NCI-H446 (cell line): ENCODE measurements at regions not wholly inside any gene's neighbourhood (a gene's known extent, or its start where the extent isn't known, plus 50 kb on each side); places are given as distances from the start of the nearest gene placed in this dataset.
A peak's percentile ranks its signal among the peaks of the same experiment; 100 is the strongest.
"Not testable (repeated sequence)": the region's sequence is repeated elsewhere in the genome, so short reads cannot be mapped to it uniquely, and the experiment has no call there.

Experiments used
- DNase-seq, 2 experiments: peaks; one replicate each; lab custom pipeline; 2025; lab: John Stamatoyannopoulos, UW

DNA sequence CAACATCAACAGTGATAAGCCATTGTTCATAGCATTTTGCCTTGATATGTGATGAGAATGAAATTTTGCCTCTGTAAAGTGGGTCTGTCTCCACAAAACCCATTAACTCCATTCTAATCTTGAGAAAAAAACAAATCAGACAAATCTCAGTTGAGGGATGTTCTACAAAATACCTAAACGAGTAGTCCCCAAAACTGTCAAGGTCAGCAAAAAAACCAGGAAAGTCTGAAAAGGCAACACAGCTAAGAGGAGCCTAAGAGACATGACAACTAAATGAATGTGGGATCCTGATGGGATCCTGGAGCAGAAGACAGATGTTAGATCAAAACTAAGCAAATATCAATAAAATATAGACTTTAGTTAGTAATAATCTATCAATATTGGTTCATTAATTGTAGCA lies 431.6 kb upstream of the SPTLC3 start:
- DNase-seq: no peak

DNA sequence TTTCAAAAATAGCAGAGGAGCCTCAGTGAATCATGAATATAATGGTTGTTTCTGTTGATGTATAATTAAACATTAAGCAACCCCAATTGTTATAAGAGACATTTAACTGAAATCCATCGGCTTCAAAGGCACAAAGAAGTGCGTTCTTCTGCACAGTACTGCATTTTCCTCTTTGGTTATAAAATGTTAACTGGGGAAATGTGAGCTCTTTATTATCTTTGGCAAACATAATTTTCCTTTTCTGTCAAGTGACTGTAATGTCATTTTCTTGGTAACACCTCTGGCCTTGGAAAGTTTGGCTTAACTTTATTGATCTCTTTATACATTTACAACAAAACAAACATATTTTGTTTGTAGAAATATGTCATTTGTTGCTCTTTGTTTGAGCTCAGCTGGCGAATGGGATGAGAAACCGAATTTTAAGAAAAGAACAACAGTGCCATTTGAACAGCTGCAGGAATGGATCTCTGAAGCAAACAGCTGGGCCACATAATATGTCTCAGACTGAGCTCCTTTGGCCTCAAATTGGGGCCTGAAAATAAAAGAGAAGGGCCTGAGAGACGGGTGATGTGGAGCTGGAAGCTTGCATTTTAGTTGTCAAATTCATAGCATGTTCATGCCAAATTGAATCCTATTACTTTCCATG lies 427.0 kb upstream of the SPTLC3 start:
- DNase-seq: no peak

GRCh38 chr20:12582710-12583109 lies 426.1 kb upstream of the SPTLC3 start:
- DNase-seq: not testable (repeated sequence)

DNA sequence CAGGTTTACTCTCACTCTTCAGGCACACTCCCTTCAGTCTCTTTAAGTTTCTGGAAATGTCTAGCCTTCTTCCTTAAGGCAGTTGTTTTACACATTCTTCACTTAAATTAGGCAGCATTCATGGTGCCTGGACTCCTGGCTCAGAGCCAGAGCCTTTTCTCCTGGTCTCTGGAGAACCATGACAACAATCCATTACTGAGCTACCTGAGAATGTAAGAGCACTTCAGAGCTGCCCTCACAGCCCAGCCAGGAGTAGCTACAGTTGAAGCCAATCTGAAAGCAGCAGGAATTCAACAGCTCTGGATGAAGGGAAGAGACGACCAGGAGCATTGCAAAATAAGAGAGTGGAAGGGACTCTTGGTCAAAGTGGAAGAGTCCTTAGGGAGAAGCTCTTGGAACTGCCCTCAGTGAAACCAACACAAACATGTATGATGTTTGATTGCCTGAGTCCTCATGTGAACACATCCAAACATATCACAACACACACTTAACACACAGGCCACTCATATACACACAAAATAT lies 416.8 kb upstream of the SPTLC3 start:
- no peak for DNase-seq

DNA sequence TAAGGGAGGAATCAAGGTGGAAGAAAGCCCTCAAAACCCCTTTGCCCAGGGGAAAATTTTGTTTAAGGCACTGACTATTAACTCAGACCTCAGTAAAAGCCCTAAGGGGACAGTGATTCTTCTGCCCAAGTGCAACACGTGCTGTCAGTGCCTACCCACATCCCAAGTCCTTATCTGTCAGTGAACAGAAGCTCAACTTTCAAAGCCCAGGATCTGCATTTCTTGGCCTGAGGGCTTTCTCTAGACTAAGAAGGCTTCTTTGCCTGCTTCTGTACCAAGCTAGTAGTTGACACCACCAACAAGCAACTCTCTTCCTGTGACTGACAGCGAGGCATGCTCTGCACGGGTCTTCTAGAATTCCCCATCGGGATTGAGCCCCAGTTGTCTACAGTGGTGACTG lies 416.0 kb upstream of the SPTLC3 start:
- DNase-seq: no peak

DNA sequence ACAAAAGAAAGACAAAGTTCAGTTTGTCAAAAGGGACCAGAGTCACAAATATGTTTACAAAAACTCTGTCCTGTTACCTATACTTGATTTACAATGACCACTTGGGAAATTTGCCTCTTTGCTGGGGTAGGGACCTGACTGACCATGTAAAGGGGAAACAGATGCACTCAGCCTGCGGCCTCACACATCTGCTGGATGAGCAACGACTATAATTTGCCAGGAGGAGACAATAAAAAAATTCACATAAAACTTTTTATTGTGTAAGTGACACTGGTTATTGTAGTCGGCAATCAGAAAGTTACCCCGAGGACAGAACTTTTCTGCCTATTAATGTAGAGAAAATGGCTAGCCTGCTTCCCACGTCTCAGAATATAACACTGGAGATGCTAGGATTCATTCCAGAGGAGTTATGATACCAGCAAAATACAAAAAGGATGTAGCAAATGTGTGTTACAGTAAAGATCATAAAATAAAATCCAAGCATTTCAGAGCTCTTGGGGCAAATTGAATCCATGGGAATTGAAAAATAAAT lies 415.4 kb upstream of the SPTLC3 start:
- no peak for DNase-seq

DNA sequence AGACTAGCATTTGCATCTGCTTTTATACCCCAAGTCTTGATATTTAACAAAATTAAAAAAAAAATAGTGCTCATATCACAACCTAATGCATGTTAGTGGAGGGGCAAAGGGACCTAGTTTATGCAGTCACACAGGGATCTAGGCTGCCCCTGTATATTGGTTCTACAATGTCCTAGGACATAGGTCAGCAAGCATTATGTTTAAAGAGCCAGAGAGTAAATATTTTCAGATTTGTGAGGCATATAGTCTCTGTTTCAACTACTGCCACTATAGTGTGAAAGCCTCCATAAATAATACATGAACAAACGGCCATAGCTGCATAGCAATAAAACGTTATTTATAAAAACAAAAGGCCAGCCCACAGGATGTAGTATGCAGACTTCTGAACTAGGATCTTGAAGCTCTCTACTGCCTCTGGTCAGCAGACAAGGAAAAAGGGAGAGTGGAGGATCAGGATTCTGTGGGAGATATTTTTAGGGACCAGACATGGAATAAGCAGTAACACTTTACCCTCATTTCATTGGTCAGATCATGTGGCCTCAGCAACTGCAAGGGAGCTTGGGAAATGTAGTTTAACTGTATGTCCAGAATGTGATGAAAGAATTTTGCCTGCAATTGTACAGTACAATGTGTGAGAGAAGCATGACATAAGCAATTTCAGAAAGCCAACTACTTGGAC lies 414.2 kb upstream of the SPTLC3 start:
- peak in 1 of 2 experiments; percentile 29 for DNase-seq

- DNase-seq: no peak
Observed at GRCh38 chr20:12595841-12596240, 412.9 kb upstream of the SPTLC3 start.

DNA sequence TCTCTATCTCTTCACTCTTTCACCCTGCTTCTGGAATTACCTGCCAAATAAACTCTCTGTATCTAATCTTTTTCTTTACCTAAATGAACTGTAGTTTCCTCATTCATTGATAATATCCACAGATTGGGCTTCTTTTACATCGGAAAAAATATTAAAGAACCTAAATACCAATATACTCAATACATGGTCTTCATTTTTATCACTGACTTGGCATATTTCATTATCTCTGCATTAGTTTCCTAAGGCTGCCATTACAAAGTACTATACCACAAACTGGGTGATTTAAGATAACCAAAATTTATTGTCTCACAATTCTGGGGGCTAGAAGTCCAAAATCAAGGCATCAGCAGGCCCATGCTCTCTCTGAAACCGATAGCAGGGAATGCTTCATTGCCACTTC lies 411.9 kb upstream of the SPTLC3 start:
- no peak for DNase-seq

DNA sequence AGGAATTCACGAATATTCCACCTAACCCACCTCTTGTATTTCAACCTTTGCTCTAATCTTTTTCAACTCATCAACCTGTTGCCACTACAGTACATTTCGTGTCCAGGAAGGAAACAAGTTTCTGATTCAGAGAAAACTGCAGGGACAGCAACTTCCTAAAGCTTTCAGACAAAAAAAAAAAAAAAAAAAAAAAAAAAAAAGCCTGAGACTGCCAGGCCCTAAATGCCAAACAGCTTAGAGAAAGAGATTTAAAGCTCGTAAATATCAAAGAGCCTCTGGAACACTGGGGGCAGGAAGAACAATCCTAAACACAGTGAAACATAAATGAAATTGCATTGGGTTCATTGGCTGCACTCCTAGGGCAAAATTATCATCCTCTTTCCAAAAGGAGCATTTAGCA lies 411.2 kb upstream of the SPTLC3 start:
- no peak for DNase-seq

DNA sequence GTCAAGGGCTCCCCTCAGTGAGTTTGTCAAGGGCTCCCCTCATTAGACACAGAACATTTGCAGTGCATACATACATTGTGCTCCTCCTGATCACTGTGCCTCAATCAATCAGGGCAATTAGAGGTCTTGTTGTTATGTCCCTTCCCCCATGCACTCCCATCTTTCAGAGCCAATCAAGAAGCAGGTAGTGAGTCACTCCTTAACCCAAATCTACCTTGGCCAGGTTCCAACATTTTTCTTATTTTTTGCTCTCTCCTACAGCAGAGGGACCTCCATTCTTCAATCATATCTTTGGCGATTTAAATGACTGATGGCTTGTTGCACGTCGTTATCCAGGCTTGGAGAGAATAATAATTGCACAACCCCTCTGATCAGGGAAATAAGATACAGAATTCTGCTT lies 409.9 kb upstream of the SPTLC3 start:
- no peak for DNase-seq

DNA sequence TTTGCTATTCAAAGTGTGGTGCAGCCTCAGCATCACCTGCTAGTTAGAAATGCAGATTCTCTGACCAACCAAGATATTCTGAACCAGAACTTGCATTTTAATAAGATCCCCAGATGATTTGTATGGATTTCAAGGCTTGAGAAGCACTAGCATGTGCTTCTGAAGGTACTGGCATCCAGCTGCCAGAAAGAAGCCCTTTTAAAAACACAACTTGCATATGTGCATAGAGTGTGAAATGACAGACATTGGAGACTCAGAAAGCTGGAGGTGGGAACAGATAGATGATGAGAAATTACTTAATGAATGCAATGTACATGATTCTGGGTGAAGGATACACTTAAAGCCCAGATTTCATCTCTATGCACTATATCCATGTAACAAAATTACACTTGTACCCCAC lies 409.3 kb upstream of the SPTLC3 start:
- DNase-seq: no peak

GRCh38 chr20:12605751-12606150 lies 403.0 kb upstream of the SPTLC3 start:
- DNase-seq: no peak

DNA sequence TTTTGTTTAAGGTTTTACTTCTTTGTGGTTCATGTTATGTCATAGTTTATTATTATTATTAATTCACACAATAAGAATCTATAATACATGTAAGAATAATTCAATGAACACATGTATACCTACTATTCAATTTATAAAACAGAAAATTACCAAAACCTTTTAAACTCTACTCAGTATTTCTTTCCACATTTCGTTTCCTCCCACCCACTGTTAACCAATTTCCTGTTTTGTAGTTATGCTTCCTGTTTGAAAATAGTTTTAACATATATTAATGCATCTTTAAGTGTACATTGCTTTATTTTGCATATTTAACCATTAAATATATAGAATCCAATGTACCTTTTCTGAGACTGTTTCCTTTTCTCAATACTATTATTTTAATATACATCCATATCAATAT lies 397.9 kb upstream of the SPTLC3 start:
- no peak for DNase-seq

DNA sequence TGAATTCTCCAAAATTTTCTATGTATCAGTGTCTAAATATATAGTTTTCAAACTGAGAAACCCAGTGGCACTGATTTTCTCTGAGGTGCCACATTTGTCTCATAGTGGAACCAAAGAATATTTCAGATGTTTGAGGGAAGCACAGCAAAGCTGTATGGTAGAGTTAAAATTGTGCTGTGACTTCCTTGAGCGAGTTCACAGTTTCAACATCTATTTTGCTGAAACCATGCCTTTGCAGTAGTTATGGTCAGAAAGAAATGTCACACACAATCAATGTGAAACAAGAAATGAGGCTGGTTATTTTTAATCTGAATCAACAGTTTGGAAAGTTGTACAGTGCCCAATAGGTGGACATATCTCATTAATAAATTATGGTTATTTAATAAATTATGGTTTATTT lies 394.0 kb upstream of the SPTLC3 start:
- DNase-seq: no peak

- no peak for DNase-seq
Observed at GRCh38 chr20:12617076-12617475, 391.7 kb upstream of the SPTLC3 start.

DNA sequence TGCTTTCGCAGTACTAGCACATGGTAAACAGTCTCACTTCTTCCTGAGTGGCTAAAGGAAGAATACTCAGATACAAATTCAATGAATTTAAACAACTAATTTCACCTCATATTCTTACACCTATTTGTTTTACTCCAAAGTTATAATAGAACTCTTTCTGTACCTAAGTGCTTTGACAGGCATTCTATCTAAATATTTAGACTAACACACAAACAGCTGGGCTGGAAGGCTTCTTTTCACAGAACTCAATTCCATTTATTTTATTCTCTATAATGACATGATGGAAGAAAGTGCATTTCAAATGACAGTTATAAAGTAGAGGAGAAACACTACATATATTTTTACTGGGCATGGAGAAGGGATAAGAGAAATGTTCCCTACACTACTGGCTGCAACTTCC lies 384.9 kb upstream of the SPTLC3 start:
- no peak for DNase-seq

GRCh38 chr20:12627485-12627884 lies 381.3 kb upstream of the SPTLC3 start:
- DNase-seq: no peak

DNA sequence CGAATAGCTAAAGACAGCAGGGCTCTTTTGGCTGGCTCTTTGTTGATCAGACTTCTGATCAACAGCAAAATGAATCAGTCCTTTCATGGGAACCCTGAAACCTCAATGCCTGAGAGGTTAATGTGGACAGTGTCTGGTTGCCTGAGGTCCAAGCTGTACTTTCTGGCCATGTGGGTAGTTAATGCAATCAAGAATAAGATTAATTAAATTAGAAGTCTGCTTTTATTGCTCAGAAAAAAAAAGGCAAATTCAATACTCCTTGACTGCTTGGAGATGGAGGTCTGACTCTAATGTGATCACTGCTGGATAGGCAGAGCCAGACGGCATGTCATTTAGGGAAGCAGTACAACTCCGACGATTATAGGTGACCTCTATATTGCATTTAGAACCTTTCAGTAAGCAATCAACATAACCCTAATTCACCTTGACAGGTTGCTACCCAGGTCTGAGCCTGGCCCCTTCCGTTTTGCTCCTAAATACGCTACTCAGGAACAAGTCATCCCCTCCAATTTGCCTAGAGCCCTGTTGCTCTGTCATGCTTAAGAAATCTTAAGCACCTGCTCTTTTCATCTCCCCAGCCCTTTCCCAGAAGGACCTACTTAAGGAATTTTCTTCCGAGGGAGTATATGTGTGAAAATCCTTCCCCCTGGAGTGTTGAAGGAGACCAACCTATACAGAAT lies 370.0 kb upstream of the SPTLC3 start:
- no peak for DNase-seq

DNA sequence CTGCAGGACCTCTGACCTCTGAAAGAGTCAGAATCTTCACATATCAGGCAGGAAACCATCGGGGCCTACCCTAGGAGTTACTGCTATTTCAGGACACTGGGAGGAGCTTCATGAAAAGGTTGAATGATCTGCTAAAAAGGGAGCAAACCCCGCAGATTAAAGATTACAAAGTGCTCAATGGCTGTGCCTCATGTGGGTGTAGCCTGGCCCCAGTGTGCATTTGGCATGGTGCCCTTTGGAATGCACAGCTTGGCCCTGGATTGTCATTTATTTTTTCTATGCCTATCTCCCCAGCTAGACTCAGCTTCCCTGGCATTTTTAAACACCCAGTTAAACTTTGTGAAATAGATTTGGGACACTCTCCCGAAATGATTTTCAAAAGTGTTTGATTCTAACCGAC lies 368.5 kb upstream of the SPTLC3 start:
- DNase-seq: peak in 1 of 2 experiments; percentile 35

GRCh38 chr20:12641619-12642018 lies 367.2 kb upstream of the SPTLC3 start:
- no peak for DNase-seq

DNA sequence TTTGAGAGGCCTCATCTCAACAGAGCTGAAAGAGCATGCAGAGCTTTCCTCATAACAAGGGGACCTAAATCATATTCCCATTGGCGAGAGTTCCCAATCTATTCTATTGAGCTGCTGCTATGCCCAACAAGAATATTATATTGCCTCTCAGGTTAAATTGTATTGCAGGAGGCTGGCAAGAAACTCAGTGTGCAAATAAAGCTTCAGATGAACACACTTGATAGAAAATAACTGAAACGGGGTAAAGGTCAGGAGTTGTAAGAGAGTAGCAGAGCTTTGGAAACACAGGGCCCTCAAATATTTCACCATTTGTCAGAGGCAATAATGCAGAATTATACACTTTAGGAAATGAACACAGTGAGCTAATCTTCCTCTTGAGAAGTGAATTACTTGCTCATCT lies 364.3 kb upstream of the SPTLC3 start:
- DNase-seq: no peak

DNA sequence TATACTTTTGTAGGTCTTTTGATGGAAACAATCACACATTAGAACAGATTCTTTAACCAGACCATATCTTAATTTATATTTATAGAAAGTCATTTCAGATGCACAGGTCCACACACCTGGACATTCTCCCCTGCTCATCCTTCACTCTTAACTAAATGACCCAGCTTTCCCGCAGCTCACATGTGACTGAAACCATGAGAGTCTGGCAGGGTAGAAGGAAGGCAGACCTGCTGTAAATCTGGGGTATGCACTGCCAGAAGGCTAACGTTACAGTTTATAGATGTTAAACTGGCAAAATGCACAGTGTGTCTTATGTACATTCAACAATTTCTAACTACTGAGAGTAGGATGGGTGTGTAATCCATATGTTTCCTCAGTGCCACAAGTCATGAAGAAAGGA lies 359.5 kb upstream of the SPTLC3 start:
- DNase-seq: no peak
